GM12878 (cell line): ENCODE measurements at regions not wholly inside any gene's neighbourhood (a gene's known extent, or its start where the extent isn't known, plus 50 kb on each side); places are given as distances from the start of the nearest gene placed in this dataset.

ENCODE experiments used
- ATAC-seq: fragments of 200-7000 bp; cut with Tn5 transposase; 3 replicates; pipeline ENCODE4 v1.9.1; 2020; ENCODE audit warnings: mild to moderate bottlenecking, moderate library complexity
- BruUV-seq: library from RNA; stranded (reverse); fragments of 400-500 nt; replicated peaks from 2 replicates; lab custom pipeline; 2021; lab: Mats Ljungman, UMichigan
- CTCF ChIA-PET: fragments of 300-600 bp; sonication (Branson Sonifier 250); formaldehyde crosslinking; extraction: SDS; loops from one replicate; lab custom pipeline; 2021; ENCODE audit warnings: inconsistent platforms; lab: Yijun Ruan, JAX
- POLR2A ChIA-PET: fragments of 350-600 bp; formaldehyde crosslinking; extraction: SDS; loops from one replicate; lab custom pipeline; 2021; ENCODE audit warnings: inconsistent platforms; lab: Charles Lee
- RAD21 ChIA-PET: fragments of 300-600 bp; sonication (Branson Sonifier 250); formaldehyde crosslinking; loops from one replicate; lab custom pipeline; 2023; ENCODE audit warnings: antibody characterized with exemption; ENCODE audit not compliant: unreplicated experiment; lab: Charles Lee
- SMC1A ChIA-PET: fragments of 300-600 bp; sonication (Branson Sonifier 250); formaldehyde crosslinking; loops from one replicate; lab custom pipeline; 2023; ENCODE audit not compliant: unreplicated experiment, uncharacterized antibody; lab: Charles Lee
- DNase-seq: peaks from one replicate; pipeline ENCODE4 v3.0.0-alpha.2; 2011; ENCODE audit warnings: low read depth, low spot score
- FAIRE-seq: peaks from 3 replicates; lab custom pipeline; 2011; peaks lifted over from hg19 to GRCh38; lab: Jason Lieb, UNC
- H2AFZ ChIP-seq: 2 replicates; pipeline ENCODE4 v1.6.0; 2011; ENCODE audit warnings: low read depth, low read length, control low read depth; ENCODE audit not compliant: control insufficient read depth
- H3K27ac ChIP-seq: 2 replicates; pipeline ENCODE4 v1.5.1; 2011; ENCODE audit warnings: control low read depth; ENCODE audit not compliant: control insufficient read depth, insufficient read depth
- H3K27me3 ChIP-seq, 2 experiments: replicated peaks in 1 of 2; 2 replicates each; pipeline versions ENCODE4 v1.6.0 to v1.6.1; 2011; ENCODE audit warnings: low read length in 1 of 2; ENCODE audit not compliant: control insufficient read depth in 2 of 2, insufficient read depth in 2 of 2
- H3K36me3 ChIP-seq, 2 experiments: 2 replicates each; pipeline ENCODE4 v1.5.1; 2011; ENCODE audit warnings: low read length in 1 of 2; ENCODE audit not compliant: control insufficient read depth in 2 of 2, insufficient read depth in 2 of 2
- H3K4me1 ChIP-seq: 2 replicates; pipeline ENCODE4 v1.6.1; 2011; ENCODE audit warnings: mild to moderate bottlenecking, low read length, moderate library complexity, mixed read lengths; ENCODE audit not compliant: control insufficient read depth, insufficient read depth
- H3K4me2 ChIP-seq: 2 replicates; pipeline ENCODE4 v1.6.0; 2011; ENCODE audit warnings: control low read depth; ENCODE audit not compliant: control insufficient read depth, insufficient read depth
- H3K4me3 ChIP-seq: fragments of 200-600 bp; sonication (generic); 2 replicates; pipeline ENCODE4 v1.5.1; 2016
- H3K79me2 ChIP-seq: 2 replicates; pipeline ENCODE4 v1.6.0; 2011; ENCODE audit warnings: low read length; ENCODE audit not compliant: control insufficient read depth, insufficient read depth
- H3K9ac ChIP-seq: 2 replicates; pipeline ENCODE4 v1.8.0; 2011; ENCODE audit warnings: low read length, control low read depth, mixed read lengths; ENCODE audit not compliant: control insufficient read depth, insufficient read depth
- H3K9me3 ChIP-seq: replicated peaks from 3 replicates; pipeline ENCODE4 v1.5.1; 2011; ENCODE audit warnings: mild to moderate bottlenecking, low read length; ENCODE audit not compliant: control insufficient read depth, insufficient read depth
- H4K20me1 ChIP-seq: 2 replicates; pipeline ENCODE4 v1.6.0; 2011; ENCODE audit not compliant: control insufficient read depth, insufficient read depth
- ATF7 ChIP-seq: fragments of 450-650 bp; IDR thresholded peaks from 2 replicates; pipeline ENCODE4 v1.6.1; 2016; ENCODE audit warnings: low read depth, mild to moderate bottlenecking
- BACH1 ChIP-seq: fragments of 450-650 bp; IDR thresholded peaks from 2 replicates; pipeline ENCODE4 v1.6.1; 2017; ENCODE audit warnings: mild to moderate bottlenecking, borderline replicate concordance
- BHLHE40 ChIP-seq, 2 experiments: fragments of 450-650 bp in 1 of 2; IDR thresholded peaks; 2 replicates each; pipeline ENCODE4 v1.6.1; 2011 to 2017; ENCODE audit warnings: low read depth in 2 of 2, borderline replicate concordance in 1 of 2, improper control_type of control experiment in 1 of 2, low read length in 1 of 2, mild to moderate bottlenecking in 1 of 2
- CEBPZ ChIP-seq: fragments of 150-350 bp; IDR thresholded peaks from 2 replicates; pipeline ENCODE4 v1.6.1; 2016; ENCODE audit warnings: low read depth, low read length
- CREM ChIP-seq: IDR thresholded peaks from 2 replicates; pipeline ENCODE4 v1.6.1; 2014; ENCODE audit warnings: antibody characterized with exemption, low read depth
- GATAD2B ChIP-seq: fragments of 450-650 bp; conservative IDR thresholded peaks from 2 replicates; pipeline ENCODE4 v1.6.1; 2017; ENCODE audit warnings: low read depth, mild to moderate bottlenecking, moderate library complexity
- KAT2A ChIP-seq: conservative IDR thresholded peaks from 2 replicates; pipeline ENCODE4 v1.6.1; 2011; ENCODE audit warnings: low read depth, low read length; ENCODE audit not compliant: control insufficient read depth
- KDM1A ChIP-seq: fragments of 200-600 bp; sonication (generic); IDR thresholded peaks from 2 replicates; pipeline ENCODE4 v1.6.1; 2016; ENCODE audit warnings: borderline replicate concordance
- NFIC ChIP-seq: IDR thresholded peaks from 2 replicates; pipeline ENCODE4 v1.6.1; 2012; ENCODE audit warnings: low read depth, mild to moderate bottlenecking, inconsistent platforms, low read length, moderate library complexity
- SUPT20H ChIP-seq: IDR thresholded peaks from 2 replicates; pipeline ENCODE4 v1.6.1; 2011; ENCODE audit warnings: low read depth, mild to moderate bottlenecking, low read length, moderate library complexity, borderline replicate concordance; ENCODE audit not compliant: control insufficient read depth
- SUZ12 ChIP-seq: fragments of 200-600 bp; sonication (generic); IDR thresholded peaks from one replicate; pipeline ENCODE4 v1.6.1; 2018; ENCODE audit warnings: antibody characterized with exemption, mild to moderate bottlenecking; ENCODE audit not compliant: unreplicated experiment
- ZNF384 ChIP-seq: IDR thresholded peaks from 2 replicates; pipeline ENCODE4 v1.6.1; 2012; ENCODE audit warnings: low read depth, mild to moderate bottlenecking, low read length, improper control_type of control experiment, borderline replicate concordance
- ZNF622 ChIP-seq: fragments of 450-650 bp; IDR thresholded peaks from 2 replicates; pipeline ENCODE4 v1.6.1; 2017; ENCODE audit warnings: mild to moderate bottlenecking, inconsistent platforms
- ZNF687 ChIP-seq: fragments of 450-650 bp; IDR thresholded peaks from 2 replicates; pipeline ENCODE4 v1.6.1; 2017; ENCODE audit warnings: mild to moderate bottlenecking, moderate library complexity
- WGBS: methylation state at CpG from one replicate; pipeline ENCODE4 v1.1.6; 2016; ENCODE audit warnings: low lambda C conversion rate; ENCODE audit not compliant: insufficient replicate concordance, insufficient coverage; ENCODE audit errors: missing lambda C conversion rate; 5-methylcytosine and 5-hydroxymethylcytosine counted together
- in situ Hi-C: fragments of 300-500 bp; cut with MboI; formaldehyde crosslinking; loops from 9 replicates; pipeline ENCODE4 v1.14.3; 2018; ENCODE audit warnings: mixed read lengths
- intact Hi-C: fragments of 100-400 bp; cut with micrococcal nuclease; formaldehyde crosslinking; loops from one replicate; pipeline ENCODE4 v1.14.2; 2022; ENCODE audit not compliant: unreplicated experiment

GRCh38 chr7:156024201-156024600 is 211.9 kb upstream of the SHH start (continued):
- TF ChIP-seq ZNF687 = no peak
- TF ChIP-seq BHLHE40 (IDR thresholded peaks at IDR 0.05; ENCODE audit: borderline replicate concordance in 1 of 2, low read depth in 2 of 2, low read length in 1 of 2) = no peak

- ChIA-PET SMC1A (no interaction called here), RAD21 (no interaction called here), CTCF (no interaction called here), POLR2A (no interaction called here)
- H3K9ac ChIP-seq = no peak overlapping the region
- BruUV-seq = no TSS peak
- no peak overlapping the region for H2AFZ ChIP-seq
- H3K9me3 ChIP-seq = no peaks in the 10 kb centered on the region; the same call in 2 of the 3 replicates
- WGBS = 37% methylated on average over 26 of the region's 26 CpGs
- intact Hi-C loops (no loop called here), in situ Hi-C loops (no loop called here)
- H3K4me3 ChIP-seq = no peak overlapping the region
- DNase-seq (no peak), ATAC-seq (no peak), FAIRE-seq (no peak)
- H3K4me2 ChIP-seq = no peak overlapping the region
- no peaks in the 10 kb centered on the region for H3K79me2 ChIP-seq
- no peak overlapping the region for H3K27ac ChIP-seq
- H3K36me3 ChIP-seq = no peaks in the 10 kb centered on the region
- no peaks in the 10 kb centered on the region for H3K27me3 ChIP-seq
- H3K4me1 ChIP-seq = no peaks in the 10 kb centered on the region
- H4K20me1 ChIP-seq = no peaks in the 10 kb centered on the region
- TF ChIP-seq ATF7 = no peak
- TF ChIP-seq BACH1 = no peak
- TF ChIP-seq GATAD2B = no peak
- no peak for TF ChIP-seq NFIC
- TF ChIP-seq CEBPZ = no peak
- no peak for TF ChIP-seq KDM1A
- TF ChIP-seq KAT2A = no peak
- no peak for TF ChIP-seq ZNF622
- TF ChIP-seq ZNF384 = no peak
- no peak for TF ChIP-seq BHLHE40 (IDR thresholded peaks at IDR 0.05; ENCODE audit: borderline replicate concordance in 1 of 2, low read depth in 2 of 2, low read length in 1 of 2)
- no peak for TF ChIP-seq SUZ12
- TF ChIP-seq SUPT20H = no peak
- no peak for TF ChIP-seq CREM
Measured at GRCh38 chr7:156022483-156023459, 210.5 kb upstream of the SHH start.
